A172 (cell line): ENCODE measurements at regions not wholly inside any gene's neighbourhood (a gene's known extent, or its start where the extent isn't known, plus 50 kb on each side); places are given as distances from the start of the nearest gene placed in this dataset.
"Not testable (repeated sequence)": the region's sequence is repeated elsewhere in the genome, so short reads cannot be mapped to it uniquely, and the experiment has no call there.

Source experiments
- DNase-seq: peaks from one replicate; pipeline ENCODE4 v3.0.0-alpha.2; 2015; ENCODE audit warnings: low spot score

DNA sequence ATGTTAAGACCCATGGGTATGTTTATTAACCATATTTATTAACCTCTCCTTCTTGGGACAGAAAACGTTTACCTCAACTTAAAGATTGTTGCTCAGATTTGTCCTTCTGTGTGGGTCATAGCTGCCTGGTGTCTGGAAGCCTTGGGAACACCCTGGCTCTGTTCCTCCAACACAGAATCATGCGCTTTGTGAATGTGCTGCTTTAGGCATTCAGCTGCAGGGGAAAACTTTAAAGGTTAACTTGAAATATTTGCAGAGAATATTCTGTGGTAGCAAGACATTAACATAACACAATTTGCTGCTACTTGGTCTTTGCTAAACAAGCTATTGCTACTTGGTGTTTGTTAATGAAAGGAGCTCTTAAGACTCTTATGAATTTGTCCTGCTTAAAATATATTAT is 50.5 kb upstream of the THOC3 start:
- not testable (repeated sequence) for DNase-seq

DNA sequence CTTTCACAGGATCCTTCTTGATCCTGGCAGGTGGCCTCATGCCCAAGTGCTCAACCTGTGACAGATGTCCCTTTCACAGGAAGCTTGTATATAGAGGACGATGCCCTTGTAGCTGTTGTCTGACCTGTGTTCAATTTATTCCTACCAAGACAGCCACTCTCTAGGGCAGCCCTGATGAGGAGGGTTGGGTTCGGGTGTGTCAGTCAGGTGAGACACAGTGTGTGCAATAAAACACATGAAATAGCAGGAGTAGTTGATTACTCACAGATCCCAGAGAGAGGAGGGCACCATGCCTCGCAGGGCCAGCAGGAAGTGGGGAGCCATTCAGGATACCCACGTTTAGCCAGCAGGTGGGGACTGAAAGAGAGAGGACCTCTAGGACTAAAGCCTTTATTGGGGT is 52.7 kb upstream of the THOC3 start:
- DNase-seq = not testable (repeated sequence)

DNA sequence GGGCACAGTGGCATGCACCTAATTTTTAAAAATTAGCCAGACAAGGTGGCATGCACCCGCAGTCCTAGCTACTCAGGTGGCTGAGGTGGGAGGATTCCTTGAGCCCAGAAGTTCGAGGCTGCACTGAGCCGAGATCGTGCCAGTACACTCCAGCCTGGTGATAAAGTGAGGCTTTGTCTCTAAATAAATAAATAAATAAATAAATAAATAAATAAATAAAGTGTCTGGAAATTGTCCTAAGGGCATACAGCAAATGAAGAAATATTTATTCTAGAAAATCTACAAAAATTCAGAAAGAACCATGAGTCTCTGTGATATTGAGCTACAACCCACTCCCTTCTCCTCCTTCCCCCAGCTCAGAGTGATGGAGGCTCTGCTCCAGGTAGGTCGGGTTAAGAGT is 55.4 kb upstream of the THOC3 start:
- DNase-seq = not testable (repeated sequence)

DNA sequence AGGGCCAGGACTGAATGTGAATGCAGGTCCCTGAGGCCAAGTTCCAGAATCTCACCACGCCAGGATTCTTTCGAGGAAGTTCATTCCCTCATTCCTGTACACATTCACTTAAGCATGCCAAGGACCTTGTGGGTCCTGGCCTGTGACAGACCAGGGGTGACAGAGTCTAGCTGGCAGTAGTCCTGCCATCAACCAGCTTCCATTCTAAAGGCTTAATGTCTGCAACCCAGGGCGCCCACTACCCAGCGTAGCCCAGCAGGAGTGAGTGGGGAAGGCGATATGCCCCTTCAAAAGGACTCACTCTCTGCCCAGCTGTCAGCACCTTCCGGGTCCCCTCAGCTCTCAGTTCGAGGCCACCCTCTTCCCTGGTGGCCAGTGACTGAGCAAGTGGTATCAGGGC is 61.3 kb upstream of the THOC3 start:
- DNase-seq = not testable (repeated sequence)

DNA sequence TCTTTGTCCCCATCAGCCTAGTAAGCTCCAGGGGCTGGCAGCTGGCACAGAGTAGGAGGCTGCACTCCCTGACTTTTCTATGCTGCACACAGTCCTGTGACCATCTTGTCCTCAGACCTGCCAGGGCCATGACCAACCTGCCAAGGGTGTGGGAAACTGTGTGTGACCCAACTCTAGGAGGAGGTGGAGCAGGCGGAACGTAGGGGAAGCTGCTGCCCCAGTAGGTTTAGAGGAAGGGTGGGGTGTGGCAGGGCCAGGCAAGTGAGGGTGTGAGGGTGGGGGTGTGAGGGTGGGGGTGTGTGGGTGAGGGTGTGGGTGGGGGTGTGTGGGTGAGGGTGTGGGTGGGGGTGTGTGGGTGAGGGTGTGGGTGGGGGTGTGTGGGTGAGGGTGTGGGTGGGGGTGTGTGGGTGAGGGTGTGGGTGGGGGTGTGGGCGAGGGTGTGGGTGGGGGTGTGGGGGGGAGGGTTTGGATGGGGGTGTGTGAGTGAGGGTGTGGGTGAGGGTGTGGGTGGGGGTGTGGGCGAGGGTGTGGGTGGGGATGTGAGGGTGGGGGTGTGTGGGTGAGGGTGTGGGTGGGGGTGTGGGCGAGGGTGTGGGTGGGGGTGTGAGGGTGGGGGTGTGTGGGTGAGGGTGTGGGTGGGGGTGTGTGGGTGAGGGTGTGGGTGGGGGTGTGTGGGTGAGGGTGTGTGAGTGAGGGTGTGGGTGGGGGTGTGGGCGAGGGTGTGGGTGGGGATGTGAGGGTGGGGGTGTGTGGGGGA is 62.4 kb upstream of the THOC3 start:
- not testable (repeated sequence) for DNase-seq

DNA sequence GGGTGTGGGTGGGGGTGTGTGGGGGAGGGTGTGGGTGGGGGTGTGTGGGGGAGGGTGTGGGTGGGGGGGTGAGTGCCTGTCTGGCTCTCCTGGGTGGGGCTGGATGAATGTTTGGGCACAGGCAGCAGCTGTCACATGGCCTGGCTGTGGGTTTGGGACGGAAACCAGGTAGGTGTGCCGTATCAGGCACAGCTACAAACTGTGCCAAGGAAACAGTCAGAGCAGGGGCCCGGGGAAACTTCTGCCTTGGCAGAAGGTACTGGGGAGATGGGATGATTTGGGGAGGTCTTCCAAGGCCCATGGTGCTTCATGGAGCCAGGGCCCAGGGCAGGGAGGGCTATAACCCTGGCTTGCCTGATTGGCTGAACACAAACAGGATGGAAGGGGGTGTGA is 63.0 kb upstream of the THOC3 start:
- DNase-seq = not testable (repeated sequence)

DNA sequence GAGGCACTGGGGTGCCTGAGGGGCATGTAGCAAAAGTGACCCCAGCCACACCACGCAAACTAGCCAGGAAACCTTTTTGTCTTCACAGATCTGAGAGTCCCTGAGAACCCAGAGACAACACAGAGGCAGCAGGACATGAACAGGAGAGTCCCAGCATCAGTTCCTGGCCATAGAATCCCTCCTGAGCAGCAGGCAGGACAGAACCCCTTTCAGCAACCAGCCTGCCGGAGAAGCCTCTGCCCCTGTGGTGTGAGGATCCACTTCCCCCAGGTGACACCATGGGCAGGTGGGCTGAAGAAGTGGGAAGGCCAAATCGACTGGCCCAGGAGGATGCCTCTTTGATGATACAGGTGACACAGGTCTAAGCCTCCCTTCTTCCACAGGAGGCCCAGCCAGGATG is 65.1 kb upstream of the THOC3 start:
- not testable (repeated sequence) for DNase-seq

DNA sequence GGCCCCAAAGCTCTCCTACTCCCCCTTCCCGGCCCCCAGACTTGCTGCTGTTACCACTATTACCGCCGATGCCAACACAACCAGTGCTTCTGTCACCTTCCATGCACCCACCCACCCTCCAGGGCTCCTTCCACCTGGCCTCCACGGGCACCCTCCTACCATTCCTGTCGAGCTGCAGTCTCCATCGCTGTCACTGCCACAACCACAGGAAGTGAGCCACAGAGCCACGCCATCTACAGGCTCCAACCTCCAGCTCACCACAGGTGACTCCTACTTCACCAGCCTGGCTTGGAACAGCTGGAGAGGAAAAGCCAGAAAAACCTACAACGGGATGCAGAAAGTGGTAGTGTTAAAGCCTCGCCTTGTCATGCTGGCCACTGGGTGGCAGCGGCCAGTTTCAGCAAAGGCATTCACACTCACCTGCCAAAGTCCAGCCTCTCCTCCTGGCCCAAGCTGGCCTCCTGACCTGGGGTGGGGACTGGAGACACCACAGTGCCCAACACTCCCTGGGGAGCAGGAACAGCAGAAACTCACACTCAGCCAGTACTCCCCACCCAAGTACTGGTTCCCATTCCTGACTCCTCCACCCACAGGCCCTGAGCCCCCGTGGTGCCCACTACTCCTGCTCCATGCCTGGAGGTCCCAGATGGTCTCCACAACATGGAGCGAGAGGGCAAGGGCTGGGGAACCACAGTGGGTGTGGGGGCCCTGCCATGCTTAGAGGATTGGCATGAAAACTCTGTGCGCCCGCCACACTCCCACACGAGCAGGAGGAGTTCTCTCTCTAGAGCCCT is 66.5 kb upstream of the THOC3 start:
- not testable (repeated sequence) for DNase-seq

DNA sequence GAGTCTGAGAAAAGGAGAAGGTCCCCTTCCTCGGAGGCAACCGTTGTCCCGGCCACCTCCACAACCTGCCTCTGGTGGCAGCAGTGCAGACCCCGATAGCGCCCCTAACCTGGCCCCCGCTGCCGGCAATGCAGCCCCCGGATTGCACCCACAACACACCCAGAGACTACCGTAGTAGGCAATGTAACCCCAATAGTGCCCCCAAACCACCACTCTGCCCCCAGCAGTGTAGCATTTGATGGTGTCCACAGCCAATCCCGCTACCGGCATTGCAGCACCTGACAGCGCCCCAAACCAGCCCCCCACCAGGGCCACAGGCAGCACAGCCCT is 67.1 kb upstream of the THOC3 start:
- DNase-seq = not testable (repeated sequence)

DNA sequence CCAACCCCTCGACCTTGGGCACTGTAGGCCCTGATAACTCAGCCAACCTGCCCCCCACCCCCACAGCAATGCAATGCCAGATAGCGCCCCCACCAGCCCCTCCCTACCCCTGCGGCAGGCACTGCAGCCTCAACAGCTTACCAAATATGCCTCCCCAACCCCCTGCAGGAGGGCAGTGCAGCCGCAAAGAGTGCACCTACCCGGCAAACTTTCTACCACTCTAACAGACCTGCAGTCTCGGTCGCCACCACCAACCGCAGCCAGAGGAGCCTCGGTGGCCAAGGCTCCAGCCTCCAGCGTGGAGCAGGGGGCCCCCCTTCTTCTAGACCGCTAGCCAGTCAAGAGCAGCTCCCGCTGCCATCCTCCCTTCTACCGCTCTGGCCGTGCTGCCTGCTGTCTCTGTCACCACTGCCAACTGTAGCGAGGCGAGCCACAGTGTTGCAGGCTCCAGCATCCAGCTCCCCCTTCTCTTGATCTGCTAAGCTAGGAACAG is 67.7 kb upstream of the THOC3 start:
- DNase-seq = not testable (repeated sequence)

DNA sequence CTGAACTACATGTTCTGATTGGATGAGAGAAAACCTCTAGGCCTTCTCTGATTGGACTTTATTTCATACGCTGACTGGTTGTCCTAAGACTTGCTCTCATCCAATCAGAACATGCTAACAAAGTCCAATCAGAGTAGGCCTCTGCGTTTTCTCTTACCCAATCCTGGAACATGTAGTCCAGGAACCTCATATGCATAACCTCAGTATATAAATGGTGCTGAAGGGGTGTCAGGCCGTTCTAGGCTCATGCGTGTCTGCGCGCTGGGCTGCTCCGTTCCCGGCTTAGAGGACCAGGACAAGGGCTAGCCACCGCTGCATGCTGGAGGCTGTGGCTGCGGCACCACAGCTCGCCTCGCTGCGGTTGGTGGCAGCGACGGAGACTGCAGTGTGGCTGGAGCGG is 68.3 kb upstream of the THOC3 start:
- DNase-seq = not testable (repeated sequence)

DNA sequence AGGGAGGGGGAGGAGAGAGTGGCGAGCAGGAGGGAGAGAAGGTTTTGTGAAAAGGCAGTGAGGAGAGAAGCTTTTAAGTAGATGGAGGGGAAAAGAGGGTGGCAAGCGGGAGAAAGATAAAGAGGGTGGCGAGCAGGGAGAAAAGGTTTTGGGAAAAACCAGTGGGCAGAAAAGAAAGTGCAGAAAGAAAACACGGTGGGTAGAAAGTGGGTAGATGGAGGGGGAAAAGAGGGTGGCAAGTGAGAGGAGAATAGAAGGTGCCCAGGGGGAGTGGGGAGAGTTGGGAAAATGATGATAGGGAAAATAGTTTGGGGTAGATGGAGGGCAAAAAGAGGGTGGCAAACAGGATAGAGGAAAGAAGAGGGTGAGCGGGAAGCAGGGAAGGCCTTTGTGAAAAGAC is 69.1 kb upstream of the THOC3 start:
- not testable (repeated sequence) for DNase-seq

DNA sequence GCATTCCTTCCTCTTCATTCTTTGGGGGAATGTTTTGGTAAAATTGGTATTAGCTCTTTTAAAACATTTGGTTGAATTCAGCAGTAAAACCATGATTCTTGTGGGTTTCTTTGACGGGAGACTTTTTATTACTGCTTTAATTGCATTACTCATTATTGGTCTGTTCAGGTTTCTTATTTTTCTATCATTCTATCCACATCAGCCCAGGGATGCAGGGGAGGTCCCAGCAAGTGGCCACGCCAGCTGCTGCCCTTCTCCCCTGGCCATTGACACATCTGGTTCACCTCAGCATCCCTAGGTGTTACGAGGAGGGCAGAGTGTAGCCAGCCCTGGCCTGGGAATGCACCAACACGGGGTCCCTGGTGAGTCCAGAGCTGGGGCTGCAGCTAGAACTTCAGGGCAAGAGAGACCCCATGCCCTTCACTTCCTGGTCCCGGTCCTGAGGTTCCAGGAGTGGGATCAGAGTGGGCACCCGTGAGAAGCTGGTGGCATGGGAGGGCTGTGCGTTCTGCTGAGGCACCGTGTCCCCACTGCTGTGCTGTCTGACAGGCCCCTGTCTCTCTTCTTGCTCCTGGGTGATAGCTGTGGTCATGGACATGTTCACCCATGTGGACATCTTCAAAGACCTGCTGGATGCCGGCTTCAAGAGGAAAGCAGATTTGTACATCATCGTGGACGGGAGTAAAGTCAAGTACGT is 72.1 kb upstream of the THOC3 start:
- DNase-seq = not testable (repeated sequence)

DNA sequence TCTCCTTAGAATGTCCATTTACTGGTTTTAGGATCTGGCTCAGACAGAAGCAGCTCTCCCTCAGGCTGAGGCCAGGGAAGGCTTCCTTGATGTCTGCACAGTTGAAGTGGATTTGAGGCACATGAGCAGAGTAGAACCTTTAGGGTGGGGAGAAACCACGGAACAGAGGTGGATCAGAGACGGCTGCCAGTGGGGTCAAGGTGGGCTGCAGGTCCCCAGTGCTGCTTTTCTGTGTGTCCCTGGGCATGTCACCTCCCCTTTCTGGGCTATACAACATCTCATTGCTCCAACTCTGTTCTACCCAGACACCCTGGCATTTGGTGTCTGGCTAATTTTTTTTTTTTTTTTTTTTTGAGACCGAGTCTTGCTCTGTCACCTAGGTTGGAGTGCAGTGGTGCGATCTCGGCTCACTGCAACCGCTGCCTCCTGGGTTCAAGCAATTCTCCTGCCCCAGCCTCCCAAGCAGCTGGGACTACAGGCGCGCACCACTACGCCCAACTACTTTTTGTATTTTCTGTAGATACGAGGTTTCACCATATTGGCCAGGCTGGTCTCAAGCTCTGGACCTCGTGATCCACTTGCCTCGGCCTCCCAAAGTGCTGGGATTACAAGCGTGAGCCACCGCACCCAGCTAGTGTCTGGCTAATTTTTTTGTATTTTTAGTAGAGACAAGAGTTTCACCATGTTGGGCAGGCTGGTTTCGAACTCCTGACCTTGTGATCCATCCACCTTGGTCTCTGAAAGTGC is 73.3 kb upstream of the THOC3 start:
- not testable (repeated sequence) for DNase-seq

DNA sequence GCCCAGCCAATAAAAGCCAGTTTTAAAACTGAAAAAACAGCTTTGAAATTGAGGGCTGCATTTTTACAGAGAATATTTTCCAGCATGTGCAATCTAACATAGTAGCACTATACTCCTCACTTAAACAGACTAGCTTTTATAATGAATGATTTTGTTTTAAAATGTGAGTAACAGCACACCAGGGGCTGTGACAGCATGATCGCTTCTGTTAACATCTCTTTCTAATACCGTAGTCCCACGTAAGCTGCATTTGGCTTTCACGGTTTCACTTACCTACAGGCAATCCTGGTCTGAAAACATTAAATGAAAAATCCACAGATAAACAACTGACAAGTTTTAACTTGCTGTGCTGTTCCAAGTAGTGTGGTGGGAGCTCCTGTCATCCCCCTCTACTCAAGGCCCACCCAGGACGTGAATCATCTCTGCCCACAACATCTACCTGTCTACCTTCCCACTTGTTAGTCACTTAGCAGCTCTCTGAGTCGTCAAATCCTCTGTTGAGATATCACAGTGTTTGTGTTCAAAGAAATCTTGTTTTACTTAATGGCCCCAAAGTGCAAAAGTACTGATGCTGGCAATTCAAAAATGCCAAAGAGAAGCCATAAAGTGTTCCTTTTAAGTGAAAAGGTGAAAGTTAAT is 74.0 kb upstream of the THOC3 start:
- not testable (repeated sequence) for DNase-seq

DNA sequence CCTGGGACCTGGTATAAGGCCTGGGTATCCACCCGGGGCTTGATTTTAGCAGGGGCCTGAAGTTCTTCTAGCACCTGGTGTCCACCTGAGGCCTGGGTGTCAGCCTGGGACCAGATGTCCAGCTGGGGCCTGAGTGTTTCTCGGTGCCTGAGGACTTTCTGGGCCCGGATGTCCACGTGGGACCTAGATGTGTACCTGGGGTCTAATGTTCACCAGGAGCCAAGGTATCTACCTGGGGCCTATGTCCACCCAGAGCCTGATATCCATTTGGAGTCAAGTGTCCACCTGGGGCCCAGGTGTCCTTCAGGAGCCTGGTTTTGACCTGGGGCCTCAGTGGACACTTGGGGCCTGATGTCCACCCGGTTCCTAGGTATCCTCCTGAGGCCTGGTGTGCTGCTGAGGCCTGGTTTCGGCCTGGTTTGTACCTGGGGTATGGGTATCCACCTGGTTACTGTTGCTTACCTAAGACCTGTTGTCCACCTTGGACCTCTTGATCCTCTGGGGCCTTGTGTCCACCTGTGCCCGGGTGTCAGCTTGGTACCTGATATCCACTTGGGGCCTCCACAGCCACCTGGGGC is 75.2 kb upstream of the THOC3 start:
- DNase-seq = not testable (repeated sequence)

DNA sequence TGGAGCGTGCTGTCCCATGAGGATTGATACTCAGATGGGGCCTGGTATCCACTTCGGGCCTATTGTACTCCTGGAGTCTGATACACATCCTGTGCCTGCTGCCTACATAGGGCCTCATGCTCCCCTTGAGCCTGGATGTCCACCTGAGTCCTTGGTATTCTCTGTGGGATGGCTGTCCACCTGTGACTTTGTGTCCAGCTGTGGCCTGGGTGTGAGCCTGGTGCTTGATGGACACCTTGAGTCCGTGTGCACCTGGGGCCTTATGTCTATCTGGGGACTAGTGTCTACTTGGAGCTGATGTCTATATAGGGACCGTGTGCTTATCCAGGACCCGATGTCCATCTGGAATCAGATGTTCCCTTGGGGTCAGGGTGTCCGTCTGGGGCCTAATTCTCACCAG is 75.9 kb upstream of the THOC3 start:
- not testable (repeated sequence) for DNase-seq

DNA sequence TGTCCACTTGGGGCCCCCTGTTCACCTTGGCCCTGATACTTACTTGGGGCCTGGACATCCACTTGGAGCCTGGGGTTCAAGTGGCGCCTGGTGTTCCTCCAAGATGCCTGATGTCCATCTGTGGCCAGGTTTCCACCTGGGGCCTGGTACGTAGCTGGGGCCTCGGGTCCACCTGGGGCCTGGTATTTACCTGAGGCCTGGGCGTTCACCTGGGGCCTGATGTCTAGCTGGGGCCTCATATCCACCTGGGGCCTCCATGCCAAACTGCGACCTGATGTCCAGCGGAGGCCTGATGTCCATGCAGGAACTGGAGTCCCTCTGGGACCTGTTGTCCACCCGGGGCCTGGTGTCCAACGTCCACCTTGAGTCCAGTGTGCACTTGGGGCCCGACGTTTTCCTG is 76.3 kb upstream of the THOC3 start:
- not testable (repeated sequence) for DNase-seq

DNA sequence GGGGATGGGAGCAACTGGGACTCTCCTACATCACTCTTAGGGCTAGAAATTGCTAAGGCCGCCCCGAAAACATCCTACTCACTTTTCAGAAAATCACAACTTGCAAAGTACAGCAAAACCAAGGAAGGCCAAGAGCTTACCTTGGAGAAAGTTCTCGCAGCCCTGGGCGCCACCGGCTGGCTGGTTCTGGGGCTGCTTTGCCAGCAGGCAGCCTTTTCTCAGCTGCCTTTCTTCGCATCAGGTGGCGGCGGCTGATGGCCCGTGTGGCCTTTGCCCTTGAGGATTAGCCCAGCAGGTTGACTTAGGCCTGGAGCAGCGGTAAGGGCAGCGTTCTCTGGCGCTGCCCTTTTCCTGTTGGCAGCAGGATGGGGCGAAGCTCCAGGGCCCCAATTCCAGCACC is 77.3 kb upstream of the THOC3 start:
- DNase-seq = not testable (repeated sequence)

DNA sequence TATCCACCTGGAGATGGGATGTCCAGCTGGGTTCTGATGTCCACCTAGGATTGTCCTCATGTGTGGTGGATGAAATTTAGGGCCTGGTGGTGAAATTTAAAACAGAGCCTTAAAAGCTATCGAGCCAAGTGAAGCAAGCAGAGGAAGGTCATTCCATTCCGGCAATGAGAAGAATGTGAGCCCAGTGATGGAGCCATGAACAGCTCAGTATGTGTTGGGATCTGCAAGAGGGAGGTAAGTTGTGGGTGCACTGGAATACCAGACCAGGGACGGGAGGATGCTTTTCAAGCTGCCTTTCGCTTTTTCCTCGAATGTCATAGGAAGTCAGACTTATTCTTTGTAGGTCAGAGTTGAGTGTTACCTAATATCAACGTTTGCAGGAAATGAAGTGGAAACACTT is 80.6 kb upstream of the THOC3 start:
- DNase-seq = not testable (repeated sequence)
